Naive thymus-derived CD4-positive, alpha-beta T cell (primary cell): ENCODE measurements at regions not wholly inside any gene's neighbourhood (a gene's known extent, or its start where the extent isn't known, plus 50 kb on each side); places are given as distances from the start of the nearest gene placed in this dataset.

Experiments used
- ATAC-seq: fragments of 150-1000 bp; cut with Tn5 transposase; 2 replicates; pipeline ENCODE4 v1.10.0; 2021; ENCODE audit warnings: mild to moderate bottlenecking, moderate library complexity
- CTCF ChIA-PET: fragments of 350-600 bp; sonication (Branson Sonifier 250); formaldehyde crosslinking; loops from one replicate; lab custom pipeline; 2021; ENCODE audit warnings: antibody characterized with exemption; lab: Charles Lee
- POLR2A ChIA-PET: fragments of 350-600 bp; sonication (Branson Sonifier 250); formaldehyde crosslinking; loops from one replicate; lab custom pipeline; 2021; ENCODE audit warnings: antibody characterized with exemption, inconsistent platforms; lab: Charles Lee
- DNase-seq, 9 donors: peaks; one replicate each; pipeline versions ENCODE4 v3.0.0 to v3.0.0-alpha.2; 2020 to 2022; ENCODE audit warnings: mixed read lengths in 1 of 9
- H3K27ac ChIP-seq: one replicate; pipeline ENCODE4 v1.7.0; 2013; ENCODE audit warnings: mild to moderate bottlenecking, low read depth, low read length, moderate library complexity
- H3K27me3 ChIP-seq, 2 donors: one replicate each; pipeline ENCODE4 v1.7.0; 2013; ENCODE audit warnings: low read length in 2 of 2, mild to moderate bottlenecking in 2 of 2, moderate library complexity in 2 of 2; ENCODE audit not compliant: control insufficient read depth in 2 of 2, insufficient read depth in 2 of 2
- H3K36me3 ChIP-seq, 3 experiments: 1 replicate in 2 of 3; 2 replicates in 1 of 3; pipeline ENCODE4 v1.7.0; 2013; ENCODE audit warnings: low read length in 3 of 3, mild to moderate bottlenecking in 3 of 3, moderate library complexity in 1 of 3; ENCODE audit not compliant: insufficient read depth in 3 of 3, control insufficient read depth in 2 of 3
- H3K4me1 ChIP-seq, 2 donors: one replicate each; pipeline ENCODE4 v1.7.0; 2013; ENCODE audit warnings: low read length in 2 of 2, mild to moderate bottlenecking in 2 of 2, moderate library complexity in 1 of 2; ENCODE audit not compliant: control insufficient read depth in 2 of 2, insufficient read depth in 2 of 2
- H3K4me3 ChIP-seq: 2 replicates; pipeline ENCODE4 v1.7.0; 2013; ENCODE audit warnings: mild to moderate bottlenecking, low read length
- H3K9me3 ChIP-seq, 3 experiments: 1 replicate in 2 of 3; 2 replicates in 1 of 3; pipeline ENCODE4 v1.7.0; 2013; ENCODE audit warnings: low read length in 3 of 3; ENCODE audit not compliant: control insufficient read depth in 2 of 3
- H3K27ac Mint-ChIP-seq, 9 donors: one replicate each; pipeline ENCODE4 v1.8.0; 2020 to 2022; ENCODE audit warnings: mixed read lengths in 9 of 9, mild to moderate bottlenecking in 8 of 9, moderate library complexity in 5 of 9, inconsistent platforms in 2 of 9
- H3K27me3 Mint-ChIP-seq, 5 donors: one replicate each; pipeline ENCODE4 v1.8.0; 2021 to 2022; ENCODE audit warnings: mixed read lengths in 5 of 5, mild to moderate bottlenecking in 1 of 5
- H3K36me3 Mint-ChIP-seq, 5 donors: one replicate each; pipeline ENCODE4 v1.8.0; 2020 to 2022; ENCODE audit warnings: mixed read lengths in 5 of 5, mild to moderate bottlenecking in 3 of 5, inconsistent platforms in 1 of 5
- H3K4me1 Mint-ChIP-seq, 7 donors: one replicate each; pipeline ENCODE4 v1.8.0; 2020 to 2022; ENCODE audit warnings: mixed read lengths in 7 of 7, mild to moderate bottlenecking in 3 of 7, inconsistent platforms in 1 of 7
- H3K4me3 Mint-ChIP-seq, 10 donors: one replicate each; pipeline ENCODE4 v1.8.0; 2020 to 2022; ENCODE audit warnings: mild to moderate bottlenecking in 10 of 10, mixed read lengths in 10 of 10, moderate library complexity in 6 of 10, inconsistent platforms in 2 of 10
- H3K9me3 Mint-ChIP-seq, 11 donors: one replicate each; pipeline ENCODE4 v1.8.0; 2020 to 2022; ENCODE audit warnings: mixed read lengths in 11 of 11, mild to moderate bottlenecking in 4 of 11, inconsistent platforms in 1 of 11, moderate library complexity in 1 of 11
- intact Hi-C, 2 donors: fragments of 100-400 bp; cut with micrococcal nuclease; formaldehyde crosslinking; loops; one replicate each; pipeline ENCODE4 v1.15.1; 2023

- no peak overlapping the region for H3K4me3 ChIP-seq
- CTCF ChIA-PET = no interaction called here
- no peak for ATAC-seq
- Mint-ChIP-seq H3K27ac (no peak overlapping the region), H3K36me3 (no peaks in the 10 kb centered on the region), H3K4me1 (no peaks in the 10 kb centered on the region), H3K4me3 (no peak overlapping the region), H3K9me3 (peaks cover 0 to 4% (median 0%) of the 10 kb centered on the region in 11 donors), H3K27me3 (peaks cover 0 to 45% (median 18%) of the 10 kb centered on the region in 5 donors)
- H3K9me3 ChIP-seq = no peaks in the 10 kb centered on the region
- DNase-seq = no peak
- no peaks in the 10 kb centered on the region for H3K27me3 ChIP-seq
- intact Hi-C loops = no loop called here
- no peaks in the 10 kb centered on the region for H3K36me3 ChIP-seq
- POLR2A ChIA-PET = no interaction called here
- H3K4me1 ChIP-seq = no peaks in the 10 kb centered on the region
- no peak overlapping the region for H3K27ac ChIP-seq
These were observed 54.9 kb downstream of the DIO3 start for GRCh38 chr14:101616202-101616601.

DNA sequence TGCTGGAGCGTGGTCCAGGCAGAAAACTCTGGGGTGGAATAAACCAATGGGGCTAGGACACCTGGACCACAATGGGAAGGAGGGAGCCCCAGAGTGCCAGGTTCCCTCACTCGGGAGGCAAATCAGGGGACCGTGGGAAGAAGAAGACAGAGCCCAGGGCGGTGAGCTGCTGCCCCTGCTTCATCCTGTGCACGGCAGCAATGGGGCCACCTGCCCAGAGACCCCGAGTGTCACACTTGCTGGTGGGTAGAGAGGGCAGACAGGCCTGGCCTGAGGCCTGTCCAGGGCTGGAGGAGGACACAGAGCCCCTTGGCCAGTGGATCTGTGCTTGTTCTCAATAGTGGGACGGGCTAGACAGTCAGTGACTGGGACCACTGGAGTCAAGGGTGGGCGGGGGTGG, 58.2 kb downstream of the DIO3 start:
- H3K27me3 ChIP-seq = no peaks in the 10 kb centered on the region
- no peak overlapping the region for H3K4me3 Mint-ChIP-seq
- H3K27me3 Mint-ChIP-seq = peaks cover 0 to 22% (median 6%) of the 10 kb centered on the region in 5 donors
- no peak overlapping the region for H3K27ac ChIP-seq
- DNase-seq (no peak), ATAC-seq (no peak)
- intact Hi-C loops = no loop called here
- no peaks in the 10 kb centered on the region for H3K4me1 ChIP-seq
- no peak overlapping the region for H3K27ac Mint-ChIP-seq
- H3K9me3 Mint-ChIP-seq = peaks cover 0 to 3% (median 0%) of the 10 kb centered on the region in 11 donors
- POLR2A ChIA-PET = no interaction called here
- no peaks in the 10 kb centered on the region for H3K36me3 Mint-ChIP-seq
- H3K36me3 ChIP-seq = no peaks in the 10 kb centered on the region
- H3K4me1 Mint-ChIP-seq = peaks cover 0 to 5% (median 0%) of the 10 kb centered on the region in 7 donors
- CTCF ChIA-PET = no interaction called here
- H3K9me3 ChIP-seq = no peaks in the 10 kb centered on the region
- no peak overlapping the region for H3K4me3 ChIP-seq

- DNase-seq (no peak), ATAC-seq (no peak)
- H3K4me3 Mint-ChIP-seq = no peak overlapping the region
- intact Hi-C loops = no loop called here
- Histone ChIP-seq H3K9me3 (no peaks in the 10 kb centered on the region), H3K27ac (no peak overlapping the region), H3K36me3 (no peaks in the 10 kb centered on the region), H3K4me3 (no peak overlapping the region), H3K27me3 (no peaks in the 10 kb centered on the region), H3K4me1 (no peaks in the 10 kb centered on the region)
- no peak overlapping the region for H3K27ac Mint-ChIP-seq
- CTCF ChIA-PET = no interaction called here
- H3K36me3 Mint-ChIP-seq = no peaks in the 10 kb centered on the region
- peaks cover 0 to 3% (median 0%) of the 10 kb centered on the region in 11 donors for H3K9me3 Mint-ChIP-seq
- POLR2A ChIA-PET = no interaction called here
- peaks cover 0 to 5% (median 0%) of the 10 kb centered on the region in 7 donors for H3K4me1 Mint-ChIP-seq
- peaks cover 0 to 17% (median 5%) of the 10 kb centered on the region in 5 donors for H3K27me3 Mint-ChIP-seq
These were observed 58.9 kb downstream of the DIO3 start for GRCh38 chr14:101620031-101620788.

DNA sequence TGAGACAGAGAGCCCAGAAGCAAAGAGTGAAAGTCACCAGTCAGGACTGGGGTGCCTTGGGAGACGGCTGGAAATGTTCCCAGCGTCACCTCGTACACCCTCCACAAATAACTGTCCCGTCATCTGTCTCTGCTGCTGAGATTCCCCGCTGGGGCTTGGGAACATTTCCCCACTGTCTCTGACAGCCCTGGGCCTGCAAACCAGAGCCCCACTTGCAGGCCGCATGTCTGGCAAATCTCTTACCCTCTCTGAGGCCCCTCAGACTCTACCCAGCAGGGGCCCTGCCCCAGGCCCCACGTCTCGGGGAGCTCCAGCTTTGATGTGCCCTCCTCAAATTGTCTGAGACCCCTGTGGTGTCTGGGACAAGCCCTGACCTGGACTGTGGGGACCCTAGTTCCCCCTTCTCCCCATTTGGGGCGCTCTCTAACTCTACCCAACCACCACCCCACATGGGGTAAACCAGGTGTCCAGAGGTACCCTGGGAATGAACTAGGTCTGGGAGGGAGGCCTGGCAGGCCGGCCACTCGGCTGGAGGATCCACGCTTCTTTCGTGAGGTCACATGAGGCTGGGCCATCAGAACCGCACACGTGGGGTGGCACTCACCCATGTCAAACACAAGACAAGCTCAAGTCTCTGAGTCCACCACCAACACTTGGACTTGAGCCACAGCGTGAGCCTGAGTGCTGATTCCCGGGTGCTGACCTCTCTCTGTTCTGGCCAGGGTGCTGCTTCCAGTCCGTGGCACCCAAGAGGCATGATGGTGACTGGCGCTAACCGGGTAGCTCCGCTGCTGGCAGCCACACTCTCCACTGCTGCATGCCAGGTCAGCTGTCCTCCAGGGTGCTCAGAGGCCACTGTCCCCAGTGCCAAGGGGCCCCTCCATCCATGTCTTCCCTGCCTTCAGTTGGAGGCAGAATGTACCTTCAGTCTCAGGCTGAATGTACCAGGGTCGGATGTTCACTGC, 59.8 kb downstream of the DIO3 start:
- Histone ChIP-seq H3K9me3 (no peaks in the 10 kb centered on the region), H3K4me3 (no peak overlapping the region), H3K27me3 (no peaks in the 10 kb centered on the region), H3K36me3 (no peaks in the 10 kb centered on the region), H3K4me1 (no peaks in the 10 kb centered on the region), H3K27ac (no peak overlapping the region)
- Mint-ChIP-seq H3K27me3 (peaks cover 0 to 12% (median 0%) of the 10 kb centered on the region in 5 donors), H3K36me3 (no peaks in the 10 kb centered on the region), H3K27ac (no peak overlapping the region), H3K4me1 (peaks cover 0 to 5% (median 0%) of the 10 kb centered on the region in 7 donors), H3K9me3 (peaks cover 0 to 4% (median 0%) of the 10 kb centered on the region in 11 donors), H3K4me3 (no peak overlapping the region)
- no peak for ATAC-seq
- POLR2A ChIA-PET = no interaction called here
- DNase-seq = no peak
- CTCF ChIA-PET = no interaction called here
- intact Hi-C loops = no loop called here

GRCh38 chr14:101622251-101623076, 61.2 kb downstream of the DIO3 start:
- CTCF ChIA-PET = no interaction called here
- intact Hi-C loops = no loop called here
- no peaks in the 10 kb centered on the region for H3K36me3 ChIP-seq
- ATAC-seq = no peak
- H3K27ac Mint-ChIP-seq = peak overlapping the region in 1 of 9 donors; percentile 57
- peaks cover 0 to 8% (median 0%) of the 10 kb centered on the region in 5 donors for H3K27me3 Mint-ChIP-seq
- H3K9me3 Mint-ChIP-seq = peaks cover 0 to 4% (median 0%) of the 10 kb centered on the region in 11 donors
- no peaks in the 10 kb centered on the region for H3K9me3 ChIP-seq
- H3K27ac ChIP-seq = no peak overlapping the region
- no peak for DNase-seq
- H3K4me3 ChIP-seq = no peak overlapping the region
- H3K4me3 Mint-ChIP-seq = no peak overlapping the region
- no peaks in the 10 kb centered on the region for H3K27me3 ChIP-seq
- no peaks in the 10 kb centered on the region for H3K4me1 ChIP-seq
- peaks cover 0 to 5% (median 0%) of the 10 kb centered on the region in 7 donors for H3K4me1 Mint-ChIP-seq
- POLR2A ChIA-PET = no interaction called here
- H3K36me3 Mint-ChIP-seq = no peaks in the 10 kb centered on the region

DNA sequence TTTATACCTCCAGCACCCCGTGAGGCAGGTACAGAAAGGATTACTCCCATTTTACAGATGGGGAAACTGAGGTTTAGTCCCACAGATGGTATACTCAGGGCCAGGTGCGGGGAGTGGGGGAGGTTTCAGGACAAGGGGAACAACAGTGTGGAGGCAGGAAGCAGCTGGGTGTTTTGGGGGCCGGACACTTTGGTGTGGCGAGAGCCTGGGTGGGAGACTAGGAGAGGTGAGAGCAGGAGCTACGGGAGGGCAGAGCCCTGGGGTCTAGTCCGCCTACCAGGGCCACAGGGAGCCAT, 61.7 kb downstream of the DIO3 start:
- no peak for ATAC-seq
- intact Hi-C loops = no loop called here
- Mint-ChIP-seq H3K4me3 (no peak overlapping the region), H3K36me3 (no peaks in the 10 kb centered on the region), H3K27ac (peak overlapping the region in 1 of 9 donors; percentile 72), H3K27me3 (peaks cover 0 to 8% (median 3%) of the 10 kb centered on the region in 5 donors), H3K9me3 (peaks cover 0 to 4% (median 0%) of the 10 kb centered on the region in 11 donors), H3K4me1 (peaks cover 2 to 5% (median 3%) of the 10 kb centered on the region in 7 donors)
- H3K4me3 ChIP-seq = no peak overlapping the region
- H3K27me3 ChIP-seq = no peaks in the 10 kb centered on the region
- no peak overlapping the region for H3K27ac ChIP-seq
- H3K4me1 ChIP-seq = no peaks in the 10 kb centered on the region
- ChIA-PET CTCF (no interaction called here), POLR2A (no interaction called here)
- no peaks in the 10 kb centered on the region for H3K9me3 ChIP-seq
- DNase-seq = no peak
- no peaks in the 10 kb centered on the region for H3K36me3 ChIP-seq
